GM12874 (cell line): ENCODE measurements at regions not wholly inside any gene's neighbourhood (a gene's known extent, or its start where the extent isn't known, plus 50 kb on each side); places are given as distances from the start of the nearest gene placed in this dataset.

ENCODE experiments used
- CTCF ChIP-seq: IDR thresholded peaks from 2 replicates; pipeline ENCODE4 v1.5.1; 2011; ENCODE audit warnings: low read depth, mild to moderate bottlenecking, control low read depth, low read length, moderate library complexity; ENCODE audit not compliant: insufficient read depth

DNA sequence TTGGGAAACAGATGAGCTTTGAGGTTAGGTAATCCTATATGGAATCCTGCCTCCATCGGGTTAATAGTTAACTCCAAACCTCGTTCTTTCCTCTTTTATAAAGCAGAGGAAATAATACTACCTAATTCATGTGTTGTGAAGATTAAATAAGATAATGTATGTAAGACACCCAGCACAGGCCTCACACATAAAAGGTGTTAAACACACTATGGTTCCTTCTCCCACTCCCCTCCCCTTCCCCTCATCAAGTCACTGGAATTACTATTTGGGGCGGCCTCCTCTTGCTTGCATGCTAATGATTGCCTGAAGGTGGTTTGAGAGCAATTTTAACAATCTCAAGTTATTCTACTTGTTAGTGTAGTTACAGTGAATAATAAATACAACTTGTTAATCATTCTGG, 404.4 kb upstream of the RASGEF1B start:
- no peak for TF ChIP-seq CTCF

DNA sequence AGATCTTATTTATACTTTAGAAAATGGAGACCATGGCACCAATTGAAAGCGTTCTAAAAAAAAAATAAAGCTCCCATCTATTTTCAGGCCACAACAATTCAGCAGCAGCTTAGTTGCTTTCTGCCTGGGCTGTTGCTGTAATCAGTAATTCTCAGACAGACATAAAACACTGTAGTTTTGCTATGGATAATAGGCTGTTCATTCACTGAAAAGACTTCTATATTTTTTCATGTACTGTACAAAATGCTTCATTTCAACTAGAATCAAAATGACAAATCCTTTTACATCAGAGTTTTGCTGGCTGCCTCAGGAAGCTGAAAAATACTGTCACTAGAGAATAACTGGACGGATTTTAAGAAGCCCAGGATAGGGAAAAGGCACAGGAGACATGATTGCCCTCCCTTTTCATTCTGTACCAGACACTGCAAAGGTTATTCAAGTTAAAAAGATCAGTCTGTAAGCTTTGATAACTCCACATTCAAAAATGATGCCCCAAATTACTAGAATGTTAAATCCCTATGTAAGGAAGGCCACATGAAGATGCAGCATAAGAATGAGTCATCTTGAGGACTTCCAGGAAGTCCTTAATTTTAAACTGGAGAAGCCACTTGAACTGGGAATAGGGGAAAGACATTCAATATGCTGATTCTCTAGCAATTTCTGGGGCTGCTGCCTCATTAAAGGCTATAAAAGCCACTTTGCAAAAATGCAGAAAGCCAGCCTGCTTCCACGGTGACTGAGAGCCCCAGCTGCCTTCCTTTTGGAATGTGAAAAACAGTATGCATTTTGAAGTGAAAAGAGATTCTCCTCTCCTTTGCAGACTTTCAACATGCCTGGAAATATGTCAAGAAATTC, 403.2 kb upstream of the RASGEF1B start:
- TF ChIP-seq CTCF: no peak

- TF ChIP-seq CTCF: no peak
Measured at GRCh38 chr4:81870275-81870674, 398.6 kb upstream of the RASGEF1B start.

DNA sequence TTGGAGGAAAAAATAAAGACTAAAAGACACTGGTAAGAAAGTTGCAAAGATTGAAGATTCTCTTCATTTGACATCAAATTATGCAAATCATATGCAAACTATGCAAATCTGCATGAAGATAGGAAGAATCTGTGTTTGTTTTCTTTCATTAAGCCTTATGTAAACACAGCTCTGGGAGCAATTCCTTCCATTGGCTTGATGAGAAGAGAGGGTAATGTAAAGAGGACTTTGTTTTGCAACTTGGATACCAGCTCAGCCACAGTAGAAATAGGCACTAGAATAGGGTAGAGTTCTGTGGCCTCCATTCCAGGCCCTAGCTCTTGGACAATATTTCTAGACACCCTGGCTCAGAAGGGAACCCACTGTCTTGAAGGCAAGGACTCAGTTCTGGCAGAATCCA, 388.4 kb upstream of the RASGEF1B start:
- TF ChIP-seq CTCF: no peak

- TF ChIP-seq CTCF: no peak
Measured at GRCh38 chr4:81854406-81854805, 382.7 kb upstream of the RASGEF1B start.

DNA sequence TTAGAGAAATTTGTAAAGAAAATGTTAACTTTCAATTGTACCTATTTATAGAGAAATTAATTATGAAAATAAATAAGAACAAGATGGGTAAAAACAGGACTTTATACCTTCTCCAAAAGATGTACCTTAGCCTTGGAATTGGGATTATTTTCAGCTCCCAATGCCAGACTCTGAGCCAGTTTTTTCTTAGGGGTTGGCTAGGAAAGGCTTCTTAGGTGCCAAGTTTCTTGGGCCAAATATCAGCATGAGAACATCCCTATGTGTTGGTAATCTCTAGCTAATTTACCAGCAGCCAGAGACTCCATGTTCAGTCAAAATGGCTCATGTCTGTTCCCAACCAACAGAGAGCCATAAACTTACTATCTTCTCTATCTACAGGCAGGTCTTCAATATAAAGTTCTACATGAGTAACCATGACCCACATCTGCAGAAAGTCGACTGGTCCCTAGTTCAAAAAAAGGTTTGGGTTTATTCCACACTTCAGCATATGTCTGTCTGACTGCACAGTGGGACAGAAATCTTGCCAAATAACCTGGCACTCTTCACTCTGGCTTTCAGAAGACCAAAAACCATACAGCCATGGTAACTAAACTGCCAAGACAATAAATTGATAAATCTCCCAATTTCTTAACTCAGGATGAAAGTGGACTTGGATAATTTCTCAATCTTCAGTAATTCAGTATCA, 380.5 kb upstream of the RASGEF1B start:
- no peak for TF ChIP-seq CTCF

DNA sequence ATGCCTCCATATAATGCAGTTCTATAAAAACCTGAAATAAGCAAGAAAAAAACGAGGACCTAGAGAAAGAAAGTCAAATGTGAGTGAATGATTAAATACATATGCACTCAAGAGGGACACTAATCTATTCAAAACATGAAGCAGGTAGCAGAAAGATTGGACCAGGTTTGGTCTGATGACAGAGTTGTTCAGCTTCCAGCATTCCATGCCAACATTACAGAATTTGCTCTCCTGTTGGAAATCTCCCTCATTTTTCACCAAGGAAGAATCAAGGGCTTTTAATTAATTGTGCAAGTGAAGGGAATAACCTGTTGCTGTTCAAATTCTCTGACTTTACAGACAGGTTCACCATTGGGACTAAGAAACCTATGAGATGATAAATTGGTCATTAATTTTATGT, 379.0 kb upstream of the RASGEF1B start:
- no peak for TF ChIP-seq CTCF
